Choroid plexus epithelial cell (primary cell): ENCODE measurements at regions not wholly inside any gene's neighbourhood (a gene's known extent, or its start where the extent isn't known, plus 50 kb on each side); places are given as distances from the start of the nearest gene placed in this dataset.

Experiments used
- DNase-seq: peaks from one replicate; pipeline ENCODE4 v3.0.0-alpha.2; 2010; ENCODE audit warnings: low read depth
- H3K4me3 ChIP-seq: 2 replicates; pipeline ENCODE4 v1.5.1; 2011; ENCODE audit warnings: low read depth, mild to moderate bottlenecking, control low read depth, low read length, moderate library complexity
- CTCF ChIP-seq: conservative IDR thresholded peaks from 2 replicates; pipeline ENCODE4 v1.5.1; 2011; ENCODE audit warnings: low read depth, mild to moderate bottlenecking, control low read depth, inconsistent platforms, low read length, moderate library complexity

DNA sequence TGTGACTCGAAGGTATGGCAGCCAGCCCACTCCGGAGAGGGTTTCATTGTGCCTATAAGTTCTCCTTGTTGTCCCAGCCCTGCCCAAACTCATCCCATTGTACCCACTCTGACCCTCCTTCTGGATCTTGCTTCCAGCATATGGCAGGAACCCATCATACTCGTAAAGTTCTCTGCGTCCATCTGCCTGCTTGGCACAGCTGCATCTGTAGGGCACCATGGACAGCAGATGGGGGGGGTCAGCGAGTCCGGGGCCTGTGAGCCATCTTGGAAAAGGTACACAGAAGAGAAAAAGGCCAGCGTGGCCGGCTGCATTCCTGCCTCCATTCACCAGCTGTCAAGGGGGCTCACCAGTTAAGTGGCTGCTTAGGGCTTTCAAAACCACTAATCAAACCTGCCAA, 94.9 kb upstream of the IGSF21 start:
- no peak for TF ChIP-seq CTCF
- no peak for DNase-seq
- H3K4me3 ChIP-seq = no peak overlapping the region

DNA sequence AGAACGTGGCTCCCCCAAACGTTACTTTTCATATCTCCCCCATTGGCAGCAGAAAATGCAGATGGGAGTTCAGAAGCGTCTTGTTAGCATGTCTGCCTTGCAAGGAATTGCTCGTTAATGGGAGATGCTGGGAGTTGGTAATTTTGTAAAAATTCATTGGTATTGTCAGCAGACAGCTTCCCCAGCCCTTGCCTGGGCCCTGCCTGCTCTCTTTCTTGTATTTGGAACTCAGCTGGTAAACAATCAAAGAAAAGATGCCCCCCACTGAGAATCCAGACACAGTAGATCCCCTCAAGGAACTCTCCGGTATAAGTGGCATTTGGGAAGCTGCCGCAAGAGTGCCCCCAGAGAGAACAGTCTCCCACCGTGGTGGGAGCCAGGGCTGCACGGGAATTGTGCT, 94.4 kb upstream of the IGSF21 start:
- DNase-seq = no peak
- no peak for TF ChIP-seq CTCF
- no peak overlapping the region for H3K4me3 ChIP-seq

GRCh38 chr1:18015719-18016118, 91.9 kb upstream of the IGSF21 start:
- TF ChIP-seq CTCF = no peak
- H3K4me3 ChIP-seq = no peak overlapping the region

DNA sequence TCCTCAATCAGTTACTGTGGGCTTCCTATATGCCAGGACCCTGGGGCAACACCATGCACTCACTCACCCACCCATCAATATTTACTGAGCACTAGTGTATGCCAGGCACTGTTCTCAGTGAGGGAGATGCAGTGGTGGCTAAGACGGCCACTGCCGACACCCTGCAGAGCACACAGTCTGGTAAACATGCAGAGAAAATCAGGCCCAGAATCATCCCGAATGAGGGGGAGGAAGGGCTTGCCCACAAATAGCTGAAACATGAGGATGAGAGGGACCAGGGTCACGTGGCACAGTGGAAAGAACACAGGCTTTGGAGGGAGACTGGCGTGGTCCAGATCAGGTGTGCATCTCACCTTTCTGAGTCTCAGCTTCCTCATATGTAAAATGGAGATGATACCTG, 89.2 kb upstream of the IGSF21 start:
- DNase-seq = no peak
- no peak overlapping the region for H3K4me3 ChIP-seq
- no peak for TF ChIP-seq CTCF

More at GRCh38 chr1:18015719-18016118, 91.9 kb upstream of the IGSF21 start:
- no peak for DNase-seq

- no peak overlapping the region for H3K4me3 ChIP-seq
- DNase-seq = no peak
- no peak for TF ChIP-seq CTCF
Measured at GRCh38 chr1:18020021-18020817, 87.4 kb upstream of the IGSF21 start.

GRCh38 chr1:18021242-18021641, 86.4 kb upstream of the IGSF21 start:
- DNase-seq = no peak
- no peak overlapping the region for H3K4me3 ChIP-seq
- no peak for TF ChIP-seq CTCF
